Mesendoderm (in vitro differentiated cells): ENCODE measurements at regions not wholly inside any gene's neighbourhood (a gene's known extent, or its start where the extent isn't known, plus 50 kb on each side); places are given as distances from the start of the nearest gene placed in this dataset.
"Not testable (repeated sequence)": the region's sequence is repeated elsewhere in the genome, so short reads cannot be mapped to it uniquely, and the experiment has no call there.

Experiments
- DNase-seq: peaks from one replicate; pipeline ENCODE4 v3.0.0; 2013
- H2AK5ac ChIP-seq: 2 replicates; pipeline ENCODE4 v1.6.1; 2013; ENCODE audit warnings: low read length, inconsistent platforms
- H2BK120ac ChIP-seq: 2 replicates; pipeline ENCODE4 v1.6.1; 2013; ENCODE audit warnings: low read depth, mild to moderate bottlenecking, low read length, moderate library complexity, mixed read lengths
- H2BK15ac ChIP-seq: replicated peaks from 2 replicates; pipeline ENCODE4 v1.6.1; 2013; ENCODE audit warnings: low read depth, mild to moderate bottlenecking, moderate library complexity
- H2BK5ac ChIP-seq: 2 replicates; pipeline ENCODE4 v1.6.1; 2013; ENCODE audit warnings: low read length, inconsistent platforms
- H3K18ac ChIP-seq: 2 replicates; pipeline ENCODE4 v1.6.1; 2013; ENCODE audit warnings: mild to moderate bottlenecking, low read length, mixed read lengths
- H3K23ac ChIP-seq: one replicate; pipeline ENCODE4 v1.6.1; 2013; ENCODE audit warnings: low read length
- H3K27ac ChIP-seq: 2 replicates; pipeline ENCODE4 v1.5.1; 2013; ENCODE audit warnings: low read depth, mild to moderate bottlenecking, inconsistent platforms, low read length, moderate library complexity
- H3K27me3 ChIP-seq: 2 replicates; pipeline ENCODE4 v1.6.1; 2013; ENCODE audit warnings: low read length, control low read depth, mild to moderate bottlenecking, inconsistent platforms; ENCODE audit not compliant: insufficient read depth, poor library complexity
- H3K36me3 ChIP-seq: 2 replicates; pipeline ENCODE4 v1.6.1; 2013; ENCODE audit warnings: low read length, inconsistent platforms; ENCODE audit not compliant: control insufficient read depth, insufficient read depth
- H3K4ac ChIP-seq: one replicate; pipeline ENCODE4 v1.6.1; 2013; ENCODE audit warnings: low read depth, mild to moderate bottlenecking, low read length, moderate library complexity
- H3K4me1 ChIP-seq: 2 replicates; pipeline ENCODE4 v1.6.1; 2013; ENCODE audit warnings: low read depth, low read length, inconsistent platforms; ENCODE audit not compliant: control insufficient read depth
- H3K4me2 ChIP-seq: 2 replicates; pipeline ENCODE4 v1.6.1; 2013; ENCODE audit warnings: low read length
- H3K4me3 ChIP-seq: 2 replicates; pipeline ENCODE4 v1.5.1; 2013; ENCODE audit warnings: mild to moderate bottlenecking, low read length
- H3K56ac ChIP-seq: one replicate; pipeline ENCODE4 v1.6.1; 2013; ENCODE audit warnings: low read length
- H3K79me1 ChIP-seq: 2 replicates; pipeline ENCODE4 v1.6.1; 2013; ENCODE audit warnings: low read length, inconsistent platforms
- H3K79me2 ChIP-seq: 2 replicates; pipeline ENCODE4 v1.6.1; 2013; ENCODE audit warnings: mild to moderate bottlenecking, low read length; ENCODE audit not compliant: control insufficient read depth, insufficient read depth
- H3K9ac ChIP-seq: 2 replicates; pipeline ENCODE4 v1.6.1; 2013; ENCODE audit warnings: low read length, inconsistent platforms
- H4K5ac ChIP-seq: one replicate; pipeline ENCODE4 v1.6.1; 2013; ENCODE audit warnings: low read length
- H4K8ac ChIP-seq: one replicate; pipeline ENCODE4 v1.6.1; 2013; ENCODE audit warnings: low read depth, mild to moderate bottlenecking, control low read depth, low read length, moderate library complexity
- WGBS: extraction: QIAGEN DNeasy Blood & Tissue Kit; methylation state at CpG from one replicate; pipeline ENCODE4 v1.1.7; 2013; ENCODE audit warnings: low lambda C conversion rate, missing lambda C conversion rate; ENCODE audit not compliant: insufficient coverage; ENCODE audit errors: extremely low coverage; 5-methylcytosine and 5-hydroxymethylcytosine counted together

GRCh38 chr5:28809811-28810750, 1771.7 kb upstream of the CDH9 start:
- H4K8ac ChIP-seq, result no peak overlapping the region
- no peak overlapping the region for H3K27ac ChIP-seq
- H2AK5ac ChIP-seq, result no peak overlapping the region
- H3K9ac ChIP-seq, result no peak overlapping the region
- H3K4me1 ChIP-seq, result no peaks in the 10 kb centered on the region
- no peak overlapping the region for H3K23ac ChIP-seq
- WGBS, result no CpG with 5 or more reads among the region's 56 CpGs
- H4K5ac ChIP-seq, result no peak overlapping the region
- H2BK120ac ChIP-seq, result no peak overlapping the region
- H3K36me3 ChIP-seq, result no peaks in the 10 kb centered on the region
- H3K79me1 ChIP-seq, result no peaks in the 10 kb centered on the region
- H3K4ac ChIP-seq, result no peak overlapping the region
- no peak overlapping the region for H3K4me2 ChIP-seq
- H3K56ac ChIP-seq, result no peak overlapping the region
- H3K18ac ChIP-seq, result no peak overlapping the region
- H3K4me3 ChIP-seq, result no peak overlapping the region
- H2BK15ac ChIP-seq, result no peak overlapping the region
- no peak for DNase-seq
- no peaks in the 10 kb centered on the region for H3K79me2 ChIP-seq
- H2BK5ac ChIP-seq, result no peak overlapping the region
- H3K27me3 ChIP-seq, result no peaks in the 10 kb centered on the region

GRCh38 chr5:28808967-28809810, 1770.8 kb upstream of the CDH9 start:
- no CpG with 5 or more reads among the region's 47 CpGs for WGBS
- H3K79me2 ChIP-seq, result no peaks in the 10 kb centered on the region
- H4K5ac ChIP-seq, result no peak overlapping the region

GRCh38 chr5:28807195-28807729, 1768.9 kb upstream of the CDH9 start:
- no peak overlapping the region for H3K4me2 ChIP-seq
- H3K4me1 ChIP-seq, result no peaks in the 10 kb centered on the region
- no peak overlapping the region for H2BK15ac ChIP-seq
- no peak for DNase-seq
- H3K18ac ChIP-seq, result no peak overlapping the region
- H4K5ac ChIP-seq, result no peak overlapping the region
- H2BK120ac ChIP-seq, result no peak overlapping the region
- H3K27me3 ChIP-seq, result no peaks in the 10 kb centered on the region
- no peak overlapping the region for H3K9ac ChIP-seq
- H3K56ac ChIP-seq, result no peak overlapping the region
- H3K79me1 ChIP-seq, result no peaks in the 10 kb centered on the region
- H2AK5ac ChIP-seq, result no peak overlapping the region
- no peak overlapping the region for H2BK5ac ChIP-seq
- H3K79me2 ChIP-seq, result no peaks in the 10 kb centered on the region
- H3K23ac ChIP-seq, result no peak overlapping the region
- no peak overlapping the region for H4K8ac ChIP-seq
- no peak overlapping the region for H3K27ac ChIP-seq
- H3K36me3 ChIP-seq, result no peaks in the 10 kb centered on the region
- WGBS, result no CpG with 5 or more reads among the region's 2 CpGs
- no peak overlapping the region for H3K4me3 ChIP-seq
- H3K4ac ChIP-seq, result no peak overlapping the region

More at GRCh38 chr5:28808967-28809810, 1770.8 kb upstream of the CDH9 start:
- Histone ChIP-seq H3K18ac (no peak overlapping the region), H3K27me3 (no peaks in the 10 kb centered on the region), H2AK5ac (no peak overlapping the region), H3K56ac (no peak overlapping the region), H3K27ac (no peak overlapping the region), H3K36me3 (no peaks in the 10 kb centered on the region), H3K23ac (no peak overlapping the region), H3K4ac (no peak overlapping the region), H2BK15ac (no peak overlapping the region), H3K4me2 (no peak overlapping the region), H3K4me3 (no peak overlapping the region), H4K8ac (no peak overlapping the region), H2BK120ac (no peak overlapping the region), H2BK5ac (no peak overlapping the region), H3K4me1 (no peaks in the 10 kb centered on the region), H3K9ac (no peak overlapping the region), H3K79me1 (no peaks in the 10 kb centered on the region)
- no peak for DNase-seq

GRCh38 chr5:28799035-28799434, 1760.6 kb upstream of the CDH9 start:
- not testable (repeated sequence) for H3K36me3 ChIP-seq, H3K4me2 ChIP-seq, H3K27me3 ChIP-seq, H3K56ac ChIP-seq, H2BK15ac ChIP-seq, H4K8ac ChIP-seq, H3K4me1 ChIP-seq, H3K27ac ChIP-seq, H2BK5ac ChIP-seq, H3K23ac ChIP-seq, H3K4ac ChIP-seq, H3K9ac ChIP-seq, H2BK120ac ChIP-seq, H3K18ac ChIP-seq, H3K79me2 ChIP-seq, H4K5ac ChIP-seq, H3K4me3 ChIP-seq, DNase-seq, H2AK5ac ChIP-seq, H3K79me1 ChIP-seq
- WGBS, result no CpG with 5 or more reads among the region's 16 CpGs

GRCh38 chr5:28788954-28789353, 1750.6 kb upstream of the CDH9 start:
- H4K5ac ChIP-seq, result no peak overlapping the region
- no peaks in the 10 kb centered on the region for H3K79me1 ChIP-seq
- DNase-seq, result no peak
- H3K79me2 ChIP-seq, result no peaks in the 10 kb centered on the region
- H3K4me1 ChIP-seq, result no peaks in the 10 kb centered on the region
- no peak overlapping the region for H4K8ac ChIP-seq
- no peak overlapping the region for H3K27ac ChIP-seq
- H3K18ac ChIP-seq, result no peak overlapping the region
- H2BK120ac ChIP-seq, result no peak overlapping the region
- H3K4me2 ChIP-seq, result no peak overlapping the region
- no peaks in the 10 kb centered on the region for H3K36me3 ChIP-seq
- no peak overlapping the region for H3K4ac ChIP-seq
- no peak overlapping the region for H3K9ac ChIP-seq
- H3K23ac ChIP-seq, result no peak overlapping the region
- no peak overlapping the region for H3K56ac ChIP-seq
- no peak overlapping the region for H3K4me3 ChIP-seq
- no peak overlapping the region for H2BK15ac ChIP-seq
- no peak overlapping the region for H2AK5ac ChIP-seq
- no peaks in the 10 kb centered on the region for H3K27me3 ChIP-seq
- no peak overlapping the region for H2BK5ac ChIP-seq
